T-helper 17 cell (primary cell): ENCODE measurements at regions not wholly inside any gene's neighbourhood (a gene's known extent, or its start where the extent isn't known, plus 50 kb on each side); places are given as distances from the start of the nearest gene placed in this dataset.

ENCODE experiments used
- ATAC-seq: fragments of 150-1000 bp; cut with Tn5 transposase; 2 replicates; pipeline ENCODE4 v1.10.0; 2021; ENCODE audit warnings: mild to moderate bottlenecking, moderate library complexity
- DNase-seq, 3 donors: peaks; one replicate each; pipeline versions ENCODE4 v3.0.0 to v3.0.0-alpha.2; 2020 to 2021
- H3K9me3 ChIP-seq: one replicate; pipeline ENCODE4 v1.7.0; 2013; ENCODE audit warnings: low read length, mild to moderate bottlenecking; ENCODE audit not compliant: control insufficient read depth, poor library complexity, severe bottlenecking
- H3K27ac Mint-ChIP-seq: one replicate; pipeline ENCODE4 v1.8.0; 2022; ENCODE audit warnings: mild to moderate bottlenecking, moderate library complexity, mixed read lengths
- H3K27me3 Mint-ChIP-seq: one replicate; pipeline ENCODE4 v1.8.0; 2022; ENCODE audit warnings: mixed read lengths
- H3K36me3 Mint-ChIP-seq: one replicate; pipeline ENCODE4 v1.8.0; 2022; ENCODE audit warnings: low read depth, mixed read lengths
- H3K4me1 Mint-ChIP-seq: one replicate; pipeline ENCODE4 v1.8.0; 2022; ENCODE audit warnings: mild to moderate bottlenecking, mixed read lengths
- H3K4me3 Mint-ChIP-seq: one replicate; pipeline ENCODE4 v1.8.0; 2022; ENCODE audit warnings: mild to moderate bottlenecking, moderate library complexity, mixed read lengths

DNA sequence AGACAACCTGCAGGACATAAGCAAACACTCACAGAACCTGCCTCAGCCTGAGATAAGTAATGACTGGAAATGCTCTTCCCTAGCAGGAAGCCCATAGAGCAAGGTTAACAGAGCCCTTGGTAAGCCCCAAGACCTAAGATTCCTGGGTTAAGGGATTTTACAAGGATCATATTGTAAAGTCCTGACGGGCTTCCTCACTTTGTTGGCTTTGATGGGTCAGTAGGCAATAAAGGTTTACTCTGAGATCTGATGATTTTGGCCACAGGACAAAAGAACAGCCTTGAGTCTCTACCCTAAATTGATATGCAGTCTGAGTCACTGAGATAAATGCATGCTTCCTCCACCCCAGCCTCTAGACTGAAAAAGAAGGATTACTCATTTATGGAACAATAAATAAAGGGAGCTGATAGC is 270.8 kb downstream of the HTR7 start:
- Mint-ChIP-seq H3K4me3 (no peak overlapping the region), H3K27ac (no peak overlapping the region), H3K27me3 (peaks cover 13% of the 10 kb centered on the region), H3K4me1 (no peaks in the 10 kb centered on the region), H3K36me3 (no peaks in the 10 kb centered on the region)
- H3K9me3 ChIP-seq: no peaks in the 10 kb centered on the region
- DNase-seq: no peak
- no peak for ATAC-seq

DNA sequence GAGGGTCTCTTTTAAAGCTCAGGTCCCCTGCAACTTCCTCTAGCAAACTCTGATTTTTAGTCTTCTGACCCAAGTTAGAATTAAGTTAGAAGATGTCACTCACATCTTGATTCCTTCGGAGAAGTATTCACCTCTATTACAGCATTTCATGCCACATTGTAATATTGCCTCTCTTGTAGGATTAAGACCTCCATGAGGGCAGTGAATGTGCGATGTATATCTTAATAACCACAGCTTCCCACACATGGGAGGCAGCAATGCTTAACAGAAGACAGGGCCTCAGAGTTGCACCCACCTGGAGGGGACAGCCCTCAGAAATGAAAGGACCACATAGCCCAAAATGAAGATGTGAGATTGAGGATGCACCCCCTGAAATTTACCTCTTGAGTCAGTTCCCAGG is 270.3 kb downstream of the HTR7 start:
- no peaks in the 10 kb centered on the region for H3K9me3 ChIP-seq
- DNase-seq (no peak), ATAC-seq (no peak)
- H3K27me3 Mint-ChIP-seq: peaks cover 16% of the 10 kb centered on the region
- no peak overlapping the region for H3K27ac Mint-ChIP-seq
- no peaks in the 10 kb centered on the region for H3K4me1 Mint-ChIP-seq
- H3K4me3 Mint-ChIP-seq: no peak overlapping the region
- H3K36me3 Mint-ChIP-seq: no peaks in the 10 kb centered on the region

DNA sequence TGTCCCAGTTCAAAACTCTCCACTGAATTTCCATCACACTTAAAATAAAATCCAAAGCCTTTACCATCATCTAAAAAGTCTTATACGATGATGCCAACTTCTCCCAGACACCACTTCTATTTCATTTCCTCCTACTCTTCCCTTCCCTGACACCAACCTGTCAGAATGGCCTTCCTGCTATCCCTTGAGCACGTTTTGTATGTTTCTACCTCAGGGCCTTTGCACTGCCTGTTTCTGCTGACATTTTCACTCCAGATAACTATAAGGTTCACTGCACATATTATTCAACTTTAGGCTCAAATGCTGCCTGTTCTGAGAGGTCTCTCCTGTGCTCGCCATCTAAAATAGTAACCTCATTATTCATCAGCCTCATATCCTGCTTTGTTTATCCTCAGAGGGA is 269.6 kb downstream of the HTR7 start:
- H3K9me3 ChIP-seq: no peaks in the 10 kb centered on the region
- peaks cover 16% of the 10 kb centered on the region for H3K27me3 Mint-ChIP-seq
- H3K4me1 Mint-ChIP-seq: no peaks in the 10 kb centered on the region
- H3K36me3 Mint-ChIP-seq: no peaks in the 10 kb centered on the region
- ATAC-seq (no peak), DNase-seq (no peak)
- no peak overlapping the region for H3K27ac Mint-ChIP-seq
- no peak overlapping the region for H3K4me3 Mint-ChIP-seq

GRCh38 chr10:90589825-90590224 is 268.0 kb downstream of the HTR7 start:
- H3K27ac Mint-ChIP-seq: no peak overlapping the region
- no peaks in the 10 kb centered on the region for H3K9me3 ChIP-seq
- H3K4me1 Mint-ChIP-seq: no peaks in the 10 kb centered on the region
- H3K27me3 Mint-ChIP-seq: peaks cover 20% of the 10 kb centered on the region
- H3K4me3 Mint-ChIP-seq: no peak overlapping the region
- no peak for ATAC-seq
- no peaks in the 10 kb centered on the region for H3K36me3 Mint-ChIP-seq
- no peak for DNase-seq

- peaks cover 33% of the 10 kb centered on the region for H3K27me3 Mint-ChIP-seq
- H3K27ac Mint-ChIP-seq: no peak overlapping the region
- H3K9me3 ChIP-seq: no peaks in the 10 kb centered on the region
- no peaks in the 10 kb centered on the region for H3K4me1 Mint-ChIP-seq
- no peaks in the 10 kb centered on the region for H3K36me3 Mint-ChIP-seq
- no peak for ATAC-seq
- H3K4me3 Mint-ChIP-seq: no peak overlapping the region
- DNase-seq: no peak
These were observed 266.2 kb downstream of the HTR7 start for GRCh38 chr10:90591629-90592028.

- Mint-ChIP-seq H3K4me3 (no peak overlapping the region), H3K36me3 (no peaks in the 10 kb centered on the region), H3K27me3 (peaks cover 43% of the 10 kb centered on the region), H3K4me1 (no peaks in the 10 kb centered on the region), H3K27ac (no peak overlapping the region)
- ATAC-seq (no peak), DNase-seq (no peak)
- no peaks in the 10 kb centered on the region for H3K9me3 ChIP-seq
These were observed 265.1 kb downstream of the HTR7 start for GRCh38 chr10:90592638-90593302.

- no peaks in the 10 kb centered on the region for H3K36me3 Mint-ChIP-seq
- ATAC-seq (no peak), DNase-seq (no peak)
- no peaks in the 10 kb centered on the region for H3K9me3 ChIP-seq
- no peak overlapping the region for H3K4me3 Mint-ChIP-seq
- no peak overlapping the region for H3K27ac Mint-ChIP-seq
- H3K4me1 Mint-ChIP-seq: no peaks in the 10 kb centered on the region
- H3K27me3 Mint-ChIP-seq: peaks cover 34% of the 10 kb centered on the region
These were observed 259.3 kb downstream of the HTR7 start for GRCh38 chr10:90598513-90598912.

GRCh38 chr10:90602862-90603610 is 254.8 kb downstream of the HTR7 start:
- H3K9me3 ChIP-seq: no peaks in the 10 kb centered on the region
- DNase-seq (no peak), ATAC-seq (no peak)
- Mint-ChIP-seq H3K27me3 (no peaks in the 10 kb centered on the region), H3K4me1 (no peaks in the 10 kb centered on the region), H3K4me3 (no peak overlapping the region), H3K36me3 (no peaks in the 10 kb centered on the region), H3K27ac (no peak overlapping the region)

DNA sequence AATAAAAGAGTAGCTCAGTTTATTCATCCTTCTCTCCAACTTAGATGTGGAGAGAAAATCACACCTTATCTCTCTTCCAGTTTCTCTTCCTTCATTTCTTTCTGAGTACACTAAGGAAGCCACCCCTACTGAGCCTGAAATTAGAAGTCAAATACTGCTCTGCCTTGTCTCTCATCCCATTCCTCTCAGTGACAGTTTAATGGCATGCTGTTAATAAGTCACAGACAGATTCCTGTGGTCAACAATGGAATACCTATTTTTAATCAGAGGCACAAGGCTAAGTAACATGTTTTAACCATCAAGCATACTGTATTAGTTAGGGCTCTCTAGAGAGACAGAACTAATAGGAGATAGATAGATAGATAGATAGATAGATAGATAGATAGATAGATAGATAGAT is 253.2 kb downstream of the HTR7 start:
- no peak overlapping the region for H3K4me3 Mint-ChIP-seq
- H3K36me3 Mint-ChIP-seq: no peaks in the 10 kb centered on the region
- H3K9me3 ChIP-seq: no peaks in the 10 kb centered on the region
- no peak for ATAC-seq
- no peaks in the 10 kb centered on the region for H3K4me1 Mint-ChIP-seq
- DNase-seq: no peak
- H3K27me3 Mint-ChIP-seq: no peaks in the 10 kb centered on the region
- H3K27ac Mint-ChIP-seq: no peak overlapping the region

DNA sequence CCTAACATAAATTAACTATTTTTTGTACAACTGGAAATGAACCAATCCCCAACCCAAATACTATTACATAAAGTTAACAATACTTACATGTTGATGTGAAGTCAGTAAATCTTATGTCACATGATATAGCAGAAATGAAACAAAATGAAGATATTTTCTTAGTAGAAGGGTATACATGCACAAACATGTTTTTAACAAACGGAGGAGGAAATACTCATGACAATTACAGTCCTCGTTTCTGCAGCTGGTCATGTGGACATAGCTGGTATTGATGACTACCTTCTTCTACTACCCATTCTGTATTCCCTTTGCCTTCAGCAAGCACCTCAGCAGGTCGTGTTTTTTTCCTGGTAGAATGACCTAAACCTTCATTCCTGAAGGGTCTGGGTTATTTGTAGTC is 252.3 kb downstream of the HTR7 start:
- ATAC-seq (no peak), DNase-seq (no peak)
- no peaks in the 10 kb centered on the region for H3K4me1 Mint-ChIP-seq
- H3K9me3 ChIP-seq: no peaks in the 10 kb centered on the region
- no peaks in the 10 kb centered on the region for H3K36me3 Mint-ChIP-seq
- H3K27me3 Mint-ChIP-seq: no peaks in the 10 kb centered on the region
- H3K27ac Mint-ChIP-seq: no peak overlapping the region
- no peak overlapping the region for H3K4me3 Mint-ChIP-seq

GRCh38 chr10:90612276-90612675 is 245.6 kb downstream of the HTR7 start:
- no peaks in the 10 kb centered on the region for H3K9me3 ChIP-seq
- no peak for DNase-seq
- no peak for ATAC-seq
- H3K4me1 Mint-ChIP-seq: no peaks in the 10 kb centered on the region
- H3K27me3 Mint-ChIP-seq: peaks cover 19% of the 10 kb centered on the region
- H3K27ac Mint-ChIP-seq: no peak overlapping the region
- no peak overlapping the region for H3K4me3 Mint-ChIP-seq
- H3K36me3 Mint-ChIP-seq: no peaks in the 10 kb centered on the region

- Mint-ChIP-seq H3K27me3 (peaks cover 19% of the 10 kb centered on the region), H3K27ac (no peak overlapping the region), H3K36me3 (no peaks in the 10 kb centered on the region), H3K4me1 (no peaks in the 10 kb centered on the region), H3K4me3 (no peak overlapping the region)
- no peak for DNase-seq
- no peaks in the 10 kb centered on the region for H3K9me3 ChIP-seq
- no peak for ATAC-seq
These were observed 243.2 kb downstream of the HTR7 start for GRCh38 chr10:90614631-90615030.

DNA sequence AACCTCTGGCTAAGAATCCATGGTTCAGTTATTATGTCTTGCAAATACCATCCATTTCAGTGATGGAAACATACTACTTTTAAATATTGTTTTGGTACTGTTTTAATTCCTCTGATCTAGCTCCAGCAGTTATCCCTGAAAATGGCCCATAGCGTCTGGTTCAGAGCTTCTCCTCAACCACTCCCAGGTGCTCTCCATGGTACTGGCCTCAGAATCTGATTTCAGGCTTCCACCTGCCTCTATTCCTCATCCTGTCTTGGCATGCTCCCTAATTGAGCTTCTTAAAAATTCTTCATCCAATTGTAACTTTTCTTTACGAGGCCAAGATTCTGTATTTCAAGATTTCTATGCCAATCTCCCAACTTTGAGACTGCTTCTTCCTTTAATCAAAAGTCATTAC is 236.3 kb downstream of the HTR7 start:
- H3K27ac Mint-ChIP-seq: no peak overlapping the region
- peak overlapping the region; percentile 16 for H3K4me3 Mint-ChIP-seq
- peaks cover 7% of the 10 kb centered on the region for H3K27me3 Mint-ChIP-seq
- DNase-seq: no peak
- no peaks in the 10 kb centered on the region for H3K4me1 Mint-ChIP-seq
- no peaks in the 10 kb centered on the region for H3K9me3 ChIP-seq
- H3K36me3 Mint-ChIP-seq: no peaks in the 10 kb centered on the region
- no peak for ATAC-seq
